ENCODE measurements at regions not wholly inside any gene's neighbourhood (a gene's known extent, or its start where the extent isn't known, plus 50 kb on each side); places are given as distances from the start of the nearest gene placed in this dataset.
"Not testable (repeated sequence)": the region's sequence is repeated elsewhere in the genome, so short reads cannot be mapped to it uniquely, and the experiment has no call there.

DNA sequence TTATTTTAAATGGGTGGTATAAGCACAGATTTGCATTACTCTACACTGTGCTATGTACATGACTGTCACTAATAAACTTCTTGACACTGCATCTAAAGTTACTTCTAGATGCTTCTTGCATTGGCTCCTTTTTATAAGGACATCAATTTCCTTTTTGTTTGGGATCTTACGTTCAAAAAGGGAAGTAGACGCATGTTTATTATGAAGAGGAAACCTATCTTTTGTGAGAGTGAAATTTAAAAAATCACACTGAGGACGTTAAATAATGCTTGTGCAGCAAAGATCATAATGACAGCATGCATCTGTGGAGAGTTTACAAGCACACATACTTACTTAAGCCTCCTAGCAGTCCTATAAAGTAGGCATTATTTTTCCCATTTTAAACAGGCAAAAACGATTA is 479.5 kb downstream of the CD83 start:
- no peak for DNase-seq (ENCODE audit: low spot score)

DNA sequence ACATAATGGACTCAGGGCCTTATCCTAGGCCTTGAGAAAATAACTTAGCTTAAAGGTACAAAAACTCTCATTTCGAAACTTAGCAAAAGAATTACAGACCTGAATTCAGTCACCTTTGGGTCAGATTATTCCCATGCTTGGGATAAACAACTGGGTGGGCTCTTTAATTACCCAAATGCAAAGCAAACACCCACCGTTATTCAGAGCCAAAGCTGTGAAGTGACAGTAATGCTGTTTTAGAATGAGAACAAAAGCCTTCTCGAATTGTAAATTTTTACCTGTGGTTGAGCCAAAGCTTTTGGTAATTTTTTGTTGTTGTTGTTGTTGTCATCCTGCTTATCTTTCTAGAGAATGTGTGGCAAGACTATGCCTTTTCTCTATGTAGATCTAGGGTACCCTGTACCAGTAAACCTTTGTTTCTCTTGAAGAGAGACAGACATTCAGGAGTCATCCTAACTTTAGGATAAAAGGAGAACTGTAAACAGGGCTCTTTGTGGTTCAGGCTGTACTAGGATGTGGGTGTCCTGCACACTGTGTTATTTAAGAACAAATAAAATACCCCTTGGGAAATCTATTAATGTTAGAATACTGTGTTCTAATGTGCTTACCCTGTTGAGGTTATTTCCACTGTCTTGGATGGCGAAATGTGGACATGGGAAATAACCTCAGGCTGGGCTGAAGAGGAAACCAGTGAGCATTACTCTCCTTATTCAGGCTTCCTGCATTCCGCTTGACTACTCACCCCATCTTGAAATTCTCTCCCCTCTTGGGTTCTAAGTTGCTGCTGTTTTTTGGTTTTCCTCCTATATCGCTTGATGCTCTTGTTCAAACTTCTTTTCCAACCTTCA is 480.7 kb downstream of the CD83 start:
- no peak for DNase-seq (ENCODE audit: low spot score)

DNA sequence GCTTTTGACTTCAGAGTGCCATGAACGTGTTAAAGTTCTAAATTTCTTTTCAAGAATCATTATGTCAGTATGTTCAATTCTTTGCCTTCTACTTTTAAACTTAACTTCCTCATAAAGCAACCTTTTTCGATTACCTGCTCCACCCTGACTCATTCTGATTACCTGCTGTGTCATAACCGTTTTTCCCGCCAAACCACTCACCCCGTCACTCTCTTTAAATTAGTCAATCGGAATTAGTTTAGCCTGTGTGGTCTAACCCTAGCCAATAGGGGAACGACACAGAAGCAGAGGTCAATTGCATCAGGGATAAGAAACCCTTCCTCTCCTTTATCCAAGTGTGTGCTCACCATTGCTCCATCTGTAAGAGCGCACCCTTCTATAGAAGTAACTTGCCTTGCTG is 482.7 kb downstream of the CD83 start:
- not testable (repeated sequence) for DNase-seq (ENCODE audit: low spot score)

- DNase-seq (ENCODE audit: low spot score): no peak
These were observed 483.9 kb downstream of the CD83 start for GRCh38 chr6:14601490-14601889.

- DNase-seq (ENCODE audit: low spot score): no peak
These were observed 488.8 kb downstream of the CD83 start for GRCh38 chr6:14606353-14606752.

- no peak for DNase-seq (ENCODE audit: low spot score)
These were observed 492.6 kb downstream of the CD83 start for GRCh38 chr6:14610141-14610540.

DNA sequence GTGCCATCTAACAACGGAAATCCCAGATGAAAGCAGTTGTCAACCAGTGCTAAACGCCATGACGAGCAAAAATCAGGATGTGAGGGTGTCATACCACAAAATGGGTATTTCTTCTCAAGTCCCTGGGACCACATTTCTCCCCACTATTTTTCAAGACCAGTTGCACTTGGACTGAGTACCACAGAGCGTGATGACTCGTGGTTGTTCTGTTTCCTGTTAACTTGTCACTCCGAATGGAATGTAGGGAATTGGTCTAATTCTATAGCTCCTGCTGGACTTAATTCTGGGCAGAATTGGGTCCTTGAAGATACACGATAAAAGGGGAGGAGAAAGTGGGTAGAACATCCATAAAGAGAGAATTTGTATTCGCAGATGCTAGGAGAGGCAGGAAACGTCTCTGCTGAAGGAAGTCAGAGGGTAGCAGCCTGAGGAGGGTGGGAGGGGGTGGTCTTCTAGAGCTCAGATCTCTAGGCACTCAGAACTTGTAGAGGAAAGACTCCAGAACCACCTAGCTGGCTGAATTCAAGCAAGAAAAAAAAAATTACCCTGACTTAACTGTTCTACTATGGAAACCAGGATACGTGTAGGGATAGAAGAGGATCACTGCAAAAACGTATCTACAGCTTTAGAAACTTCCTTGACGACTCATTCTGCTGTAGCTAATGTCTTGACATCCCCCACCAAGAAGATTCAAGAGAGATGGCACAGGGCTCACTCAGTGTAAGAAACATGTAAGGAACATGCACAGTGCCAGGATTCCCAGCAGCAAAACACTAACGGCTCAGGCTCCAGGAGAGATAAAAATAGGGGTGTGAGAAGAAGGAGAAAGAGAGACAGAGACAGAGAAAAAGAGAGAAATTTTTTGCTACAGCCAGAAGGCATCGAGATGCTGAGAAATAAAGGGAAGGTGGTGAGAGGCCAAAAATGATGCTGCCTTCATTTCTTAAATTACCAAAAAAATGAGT is 494.7 kb downstream of the CD83 start:
- DNase-seq (ENCODE audit: low spot score): peak; percentile 54

GRCh38 chr6:14614631-14615030 is 497.1 kb downstream of the CD83 start:
- DNase-seq (ENCODE audit: low spot score): no peak

DNA sequence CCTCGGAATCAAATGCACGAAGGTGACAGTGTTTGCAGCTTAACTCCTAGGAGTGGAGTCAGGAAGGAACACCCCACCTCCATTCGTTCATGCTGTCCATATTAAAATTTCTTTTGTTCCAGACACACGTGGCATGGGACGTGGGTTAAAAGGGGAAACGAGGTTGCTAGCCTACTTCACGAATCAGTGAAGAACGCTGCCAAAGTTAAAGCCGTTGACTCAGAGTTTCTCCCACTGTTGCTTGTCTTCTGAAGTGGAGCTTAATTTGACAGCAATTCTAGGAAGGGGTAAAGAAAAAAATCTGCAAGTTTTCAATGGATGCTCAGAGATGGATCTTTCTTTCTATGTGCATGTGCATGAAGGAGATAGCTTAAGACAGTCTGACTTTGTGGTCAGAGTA is 499.1 kb downstream of the CD83 start:
- DNase-seq (ENCODE audit: low spot score): no peak

GRCh38 chr6:14618759-14619418 is 501.3 kb downstream of the CD83 start:
- no peak for DNase-seq (ENCODE audit: low spot score)

DNA sequence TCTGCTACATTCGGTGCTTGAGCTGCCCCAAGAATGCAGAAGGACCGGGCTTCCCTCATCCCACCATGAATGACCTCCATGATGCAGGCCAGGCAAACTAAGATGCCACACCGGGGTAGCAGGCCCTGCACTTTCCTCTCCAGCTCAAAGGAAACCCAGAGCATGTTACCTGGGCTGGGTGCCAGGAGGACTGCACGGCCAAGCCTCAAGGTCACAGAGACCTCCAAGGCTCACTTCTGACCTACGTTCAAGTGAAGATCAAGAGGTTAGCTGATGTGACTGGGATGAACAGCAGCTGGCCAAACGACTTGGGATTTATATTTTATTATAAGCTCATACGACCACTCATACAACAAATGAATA is 501.8 kb downstream of the CD83 start:
- DNase-seq (ENCODE audit: low spot score): no peak

DNA sequence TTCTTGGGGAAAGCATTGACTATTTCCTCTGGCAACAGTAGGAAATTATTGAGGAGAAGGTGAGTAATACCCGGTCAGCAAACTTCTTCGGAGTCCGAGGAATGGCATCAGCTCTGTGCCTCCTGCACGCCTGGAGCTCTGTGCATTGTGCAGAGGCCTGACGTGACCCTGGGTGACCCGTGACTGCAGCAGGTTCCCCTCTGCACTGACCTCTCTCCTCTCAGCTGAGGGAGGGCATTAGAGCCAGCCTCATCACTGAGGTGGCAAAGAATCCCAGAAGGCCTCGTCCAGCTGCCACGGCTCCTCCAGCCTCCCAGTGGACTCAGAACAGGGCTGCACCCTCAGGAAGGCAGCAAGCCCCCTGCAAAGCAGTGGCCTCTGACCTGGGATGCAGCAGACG is 502.9 kb downstream of the CD83 start:
- no peak for DNase-seq (ENCODE audit: low spot score)

- DNase-seq (ENCODE audit: low spot score): no peak
These were observed 503.9 kb downstream of the CD83 start for GRCh38 chr6:14621518-14621917.

DNA sequence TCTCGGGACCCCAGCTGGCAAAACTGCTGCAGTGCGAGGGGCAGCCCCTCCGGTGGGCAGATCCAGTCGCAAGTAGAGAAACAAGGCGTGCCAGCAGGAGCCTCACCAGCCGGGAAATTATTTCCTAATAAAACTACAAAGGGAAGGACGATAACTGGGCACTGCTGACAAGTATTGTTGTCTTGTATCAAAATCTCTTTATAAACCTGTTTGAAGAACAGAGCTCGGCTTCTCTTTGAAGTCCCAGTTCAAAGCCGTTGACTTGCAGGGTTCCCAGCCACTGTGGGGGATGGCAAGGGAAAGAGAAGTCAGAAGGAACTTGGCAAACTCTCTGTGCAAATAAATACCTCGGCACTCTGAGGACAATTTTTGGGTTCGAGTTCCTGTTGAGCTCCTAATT is 504.5 kb downstream of the CD83 start:
- DNase-seq (ENCODE audit: low spot score): no peak

- no peak for DNase-seq (ENCODE audit: low spot score)
These were observed 505.4 kb downstream of the CD83 start for GRCh38 chr6:14622909-14623505.

- DNase-seq (ENCODE audit: low spot score): no peak
These were observed 507.8 kb downstream of the CD83 start for GRCh38 chr6:14625173-14625895.

DNA sequence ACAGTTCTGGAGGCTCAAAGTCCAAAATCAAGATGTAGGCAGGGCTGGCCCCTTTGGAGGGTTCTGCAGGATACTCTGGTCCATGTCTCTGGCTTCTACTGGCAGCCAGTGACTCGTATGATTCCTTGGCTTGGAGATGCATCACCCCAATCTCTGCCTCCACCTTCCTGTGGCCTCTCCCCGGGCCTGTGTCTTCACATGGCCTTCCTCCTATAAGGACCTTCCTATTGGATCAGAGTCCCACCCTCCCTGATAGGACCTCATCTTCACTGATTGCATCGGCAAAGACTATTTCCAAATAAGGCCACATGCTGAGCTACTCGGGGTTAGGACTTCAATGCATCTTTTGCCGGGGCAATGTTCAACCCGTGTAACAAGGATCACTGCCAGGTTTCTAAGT is 509.0 kb downstream of the CD83 start:
- no peak for DNase-seq (ENCODE audit: low spot score)

DNA sequence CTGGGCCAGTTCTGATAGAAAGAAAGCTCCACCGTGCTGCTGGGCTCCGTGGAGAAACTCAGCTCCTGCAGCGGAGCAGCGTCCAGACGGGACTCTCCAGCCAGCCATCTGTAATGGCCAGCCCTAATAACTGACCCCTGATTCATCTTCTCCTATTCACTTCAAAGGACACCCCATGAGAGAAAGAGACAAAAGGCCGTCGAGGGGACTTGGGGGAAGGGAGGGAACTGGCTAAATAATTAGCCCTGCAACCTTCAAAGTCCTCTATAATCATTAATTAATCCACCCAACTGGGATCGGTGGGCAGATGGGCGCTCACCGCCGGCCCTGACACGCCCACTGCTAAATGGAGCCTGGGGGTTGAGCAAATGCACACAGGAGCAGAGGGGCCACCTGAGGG is 512.4 kb downstream of the CD83 start:
- no peak for DNase-seq (ENCODE audit: low spot score)

DNA sequence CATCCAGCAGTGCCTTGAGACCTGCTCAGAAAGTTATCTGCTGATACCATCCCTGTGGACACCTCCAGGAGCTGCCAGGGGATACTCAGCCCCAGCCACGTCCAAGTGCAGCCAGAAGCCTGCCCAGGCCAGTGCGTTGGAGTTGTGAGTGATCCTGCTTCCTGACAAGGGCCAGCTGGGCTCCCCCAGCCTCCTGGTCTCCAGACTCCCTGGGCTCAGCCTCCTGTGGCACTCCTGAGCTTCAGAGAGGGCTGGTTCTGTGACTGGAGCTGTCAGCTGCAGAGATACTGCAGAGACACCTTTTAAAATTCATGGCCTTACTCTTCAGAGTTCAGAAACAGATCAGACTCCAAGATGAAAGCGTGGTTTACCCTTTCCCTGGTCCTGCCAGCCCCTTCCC is 515.9 kb downstream of the CD83 start:
- DNase-seq (ENCODE audit: low spot score): no peak

DNA sequence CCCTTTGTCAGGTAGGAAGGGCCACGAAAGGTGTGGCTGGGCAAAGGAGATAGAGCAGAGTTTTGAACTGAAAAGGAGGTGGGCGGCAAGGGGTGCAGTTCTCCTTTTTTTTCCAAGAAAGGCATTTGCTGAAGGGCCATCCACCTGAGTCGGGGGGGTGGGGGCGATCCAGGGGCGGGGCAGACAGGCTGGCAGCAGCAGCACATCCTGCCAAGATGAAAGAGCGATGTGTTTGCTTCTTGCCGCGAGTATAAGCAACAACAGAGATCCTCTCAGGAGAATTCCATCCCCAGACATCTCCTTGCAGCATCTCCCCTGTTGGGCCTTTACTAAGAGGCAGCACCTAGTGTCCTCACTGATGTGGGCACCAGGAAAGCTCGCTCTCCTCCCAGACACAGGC is 516.5 kb downstream of the CD83 start:
- no peak for DNase-seq (ENCODE audit: low spot score)

DNA sequence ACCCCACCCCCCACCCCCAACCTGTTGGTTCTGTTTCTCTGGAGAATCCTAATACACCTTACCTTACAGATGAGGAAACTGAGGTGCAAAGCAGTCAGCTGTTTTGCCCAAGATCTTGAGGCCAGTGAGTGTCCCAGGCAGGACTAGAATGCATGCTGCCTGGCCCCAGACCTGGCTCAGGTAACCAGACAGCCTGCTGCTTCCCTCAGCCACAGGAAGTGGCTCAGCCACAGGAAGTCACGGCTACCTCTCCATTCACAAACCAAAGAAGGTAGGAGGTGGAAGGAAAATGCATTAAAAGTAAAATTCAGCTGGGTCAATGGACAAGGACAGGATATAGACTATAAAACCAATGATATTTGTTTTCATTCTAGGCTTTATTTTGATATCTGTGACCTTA is 517.6 kb downstream of the CD83 start:
- DNase-seq (ENCODE audit: low spot score): no peak
